ENCODE measurements at regions not wholly inside any gene's neighbourhood (a gene's known extent, or its start where the extent isn't known, plus 50 kb on each side); places are given as distances from the start of the nearest gene placed in this dataset.
A peak's percentile ranks its signal among the peaks of the same experiment; 100 is the strongest.
"Not testable (repeated sequence)": the region's sequence is repeated elsewhere in the genome, so short reads cannot be mapped to it uniquely, and the experiment has no call there.

DNA sequence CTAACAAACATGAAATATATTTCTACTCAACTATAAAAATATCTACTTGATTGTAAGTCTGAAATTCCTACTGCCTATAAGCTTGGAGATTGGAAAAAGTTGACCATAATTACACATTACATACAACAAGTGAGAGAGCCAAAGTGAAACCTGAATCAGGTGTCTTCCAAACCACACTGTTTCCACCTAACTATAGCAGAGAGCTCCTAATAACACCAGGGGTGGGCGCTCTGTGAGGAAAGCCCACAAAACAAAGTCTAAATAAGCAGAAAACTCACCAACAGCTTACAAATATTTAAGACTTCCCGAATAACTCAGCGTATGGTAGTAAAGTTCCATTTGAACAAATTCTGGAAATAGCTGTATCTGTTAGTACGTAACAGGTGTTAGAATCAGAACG lies 119.9 kb downstream of the GPR37 start:
- DNase-seq (ENCODE audit: low read depth), result no peak
- H3K4me3 ChIP-seq (ENCODE audit: low read length), result no peak overlapping the region
- no peak for TF ChIP-seq CTCF (IDR thresholded peaks at IDR 0.05; ENCODE audit: insufficient read depth, low read depth, low read length, missing control alignments)

DNA sequence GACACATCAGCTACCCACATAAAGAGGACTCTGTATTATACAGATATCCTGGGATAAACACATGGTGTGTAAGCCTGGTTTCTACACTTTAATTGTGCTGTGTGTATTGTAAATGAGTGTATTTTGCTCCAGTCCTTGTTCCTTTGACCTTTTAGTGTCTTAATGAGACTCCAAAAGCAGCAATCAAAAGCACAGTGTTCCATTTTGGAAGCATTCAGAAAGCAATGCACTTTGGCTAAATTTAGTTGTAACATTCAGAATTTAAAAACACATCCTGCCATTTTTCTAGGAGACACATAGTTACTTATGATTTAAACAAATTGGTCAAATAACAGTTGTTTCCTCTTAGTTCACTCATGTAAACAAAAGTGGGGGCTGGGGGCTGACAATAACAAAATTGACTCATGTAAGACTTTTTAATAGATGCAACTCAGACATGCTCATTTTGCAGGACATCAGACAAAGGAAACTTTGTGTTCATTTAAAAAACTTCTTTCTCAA lies 122.2 kb downstream of the GPR37 start:
- TF ChIP-seq CTCF (IDR thresholded peaks at IDR 0.05; ENCODE audit: insufficient read depth, low read depth, low read length, missing control alignments), result no peak
- H3K4me3 ChIP-seq (ENCODE audit: low read length), result no peak overlapping the region
- no peak for DNase-seq (ENCODE audit: low read depth)

- H3K4me3 ChIP-seq (ENCODE audit: low read length), result no peak overlapping the region
- no peak for DNase-seq (ENCODE audit: low read depth)
- TF ChIP-seq CTCF (IDR thresholded peaks at IDR 0.05; ENCODE audit: insufficient read depth, low read depth, low read length, missing control alignments), result no peak
Measured at GRCh38 chr7:124635416-124635815, 130.2 kb downstream of the GPR37 start.

GRCh38 chr7:124633740-124634139 lies 131.9 kb downstream of the GPR37 start:
- no peak overlapping the region for H3K4me3 ChIP-seq (ENCODE audit: low read length)
- no peak for TF ChIP-seq CTCF (IDR thresholded peaks at IDR 0.05; ENCODE audit: insufficient read depth, low read depth, low read length, missing control alignments)
- DNase-seq (ENCODE audit: low read depth), result no peak

DNA sequence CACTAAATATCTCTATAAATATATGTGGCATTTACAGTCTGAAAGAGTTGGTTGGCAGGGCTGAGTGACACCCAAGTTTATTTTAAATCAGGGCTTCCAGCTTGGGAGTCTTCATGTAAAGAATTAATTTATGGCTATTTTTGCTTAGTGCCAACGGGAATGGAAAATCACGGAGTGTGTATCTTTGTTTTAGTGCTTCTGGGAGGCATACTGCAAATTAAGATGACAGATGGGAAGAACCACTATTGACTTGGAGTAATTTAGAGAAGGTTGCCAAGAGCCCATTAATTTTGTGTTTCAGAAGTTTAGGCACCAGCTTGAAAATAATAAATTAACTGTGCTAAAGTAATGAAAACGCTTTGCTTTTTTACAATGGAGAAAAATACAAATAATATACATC lies 135.2 kb downstream of the GPR37 start:
- no peak for DNase-seq (ENCODE audit: low read depth)

GRCh38 chr7:124618871-124619270 lies 146.7 kb downstream of the GPR37 start:
- H3K4me3 ChIP-seq (ENCODE audit: low read length), result no peak overlapping the region
- no peak for TF ChIP-seq CTCF (IDR thresholded peaks at IDR 0.05; ENCODE audit: insufficient read depth, low read depth, low read length, missing control alignments)
- DNase-seq (ENCODE audit: low read depth), result no peak

More for the DNA sequence above, 135.2 kb downstream of the GPR37 start:
- no peak for TF ChIP-seq CTCF (IDR thresholded peaks at IDR 0.05; ENCODE audit: insufficient read depth, low read depth, low read length, missing control alignments)
- H3K4me3 ChIP-seq (ENCODE audit: low read length), result no peak overlapping the region

DNA sequence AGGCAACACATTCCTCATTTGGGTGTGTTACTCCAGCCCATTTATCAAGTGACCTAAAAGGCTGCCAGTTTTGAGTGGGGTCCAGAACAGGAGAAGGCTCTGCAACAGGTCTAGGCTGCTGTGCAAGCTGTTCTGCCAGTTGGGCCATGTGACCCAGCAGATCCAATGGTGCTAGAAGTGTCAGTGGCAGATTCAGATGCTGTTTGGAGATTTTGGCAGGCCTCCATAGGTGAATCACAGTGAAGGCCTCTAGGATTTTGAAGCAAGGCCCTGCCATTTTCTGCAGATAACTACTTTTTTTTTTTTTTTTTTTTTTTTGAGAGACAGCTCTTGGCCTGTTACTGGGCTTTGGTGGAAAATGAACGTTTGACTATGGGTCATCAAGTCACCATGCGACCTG lies 147.5 kb downstream of the GPR37 start:
- not testable (repeated sequence) for H3K4me3 ChIP-seq (ENCODE audit: low read length)

More for the DNA sequence above, 147.5 kb downstream of the GPR37 start:
- peak; percentile 35 for DNase-seq (ENCODE audit: low read depth)

Measured in epithelial cell of esophagus (primary cell).